H1 (cell line): ENCODE measurements at regions not wholly inside any gene's neighbourhood (a gene's known extent, or its start where the extent isn't known, plus 50 kb on each side); places are given as distances from the start of the nearest gene placed in this dataset.

Source experiments
- CTCF ChIA-PET: fragments of 300-600 bp; sonication (Branson Sonifier 250); formaldehyde crosslinking; loops from one replicate; lab custom pipeline; 2021; ENCODE audit not compliant: partially characterized antibody; lab: Charles Lee
- POLR2A ChIA-PET: fragments of 300-600 bp; sonication (Branson Sonifier 250); formaldehyde crosslinking; loops from one replicate; lab custom pipeline; 2021; ENCODE audit warnings: inconsistent platforms; ENCODE audit not compliant: partially characterized antibody; lab: Charles Lee
- DNase-seq, 2 experiments: peaks; one replicate each; pipeline versions ENCODE4 v3.0.0 to v3.0.0-alpha.2; 2010 to 2022; ENCODE audit warnings: low spot score in 2 of 2, low read depth in 1 of 2, mixed read lengths in 1 of 2
- FAIRE-seq: peaks from 2 replicates; lab custom pipeline; 2011; peaks lifted over from hg19 to GRCh38; lab: Jason Lieb, UNC
- H2AFZ ChIP-seq: 2 replicates; pipeline ENCODE4 v1.8.1; 2012; ENCODE audit warnings: low read length, inconsistent platforms
- H2AK5ac ChIP-seq: 2 replicates; pipeline ENCODE4 v1.6.1; 2013; ENCODE audit warnings: low read depth, low read length
- H2BK120ac ChIP-seq: replicated peaks from 2 replicates; pipeline ENCODE3; 2013; ENCODE audit warnings: low read depth, low read length, inconsistent platforms
- H2BK12ac ChIP-seq: 2 replicates; pipeline ENCODE4 v1.6.1; 2013; ENCODE audit warnings: low read depth, low read length
- H2BK15ac ChIP-seq: 2 replicates; pipeline ENCODE4 v1.6.1; 2013; ENCODE audit warnings: low read length
- H2BK20ac ChIP-seq: 2 replicates; pipeline ENCODE4 v1.6.1; 2013; ENCODE audit warnings: low read length
- H2BK5ac ChIP-seq: 2 replicates; pipeline ENCODE4 v1.6.1; 2013; ENCODE audit warnings: low read depth, low read length
- H3K14ac ChIP-seq: 2 replicates; pipeline ENCODE4 v1.6.1; 2013; ENCODE audit warnings: inconsistent platforms; ENCODE audit not compliant: insufficient read length
- H3K18ac ChIP-seq: 2 replicates; pipeline ENCODE4 v1.6.1; 2013; ENCODE audit warnings: low read length; ENCODE audit errors: extremely low read depth
- H3K23ac ChIP-seq: 2 replicates; pipeline ENCODE4 v1.6.1; 2013; ENCODE audit warnings: inconsistent platforms; ENCODE audit not compliant: insufficient read length
- H3K23me2 ChIP-seq: 2 replicates; pipeline ENCODE4 v1.6.1; 2013; ENCODE audit warnings: low read depth, low read length
- H3K27ac ChIP-seq: 2 replicates; pipeline ENCODE4 v1.6.1; 2011; ENCODE audit warnings: low read depth, low read length, inconsistent platforms
- H3K27me3 ChIP-seq, 4 experiments: replicated peaks in 1 of 4; 1 replicate in 1 of 4; 2 replicates in 3 of 4; pipeline versions ENCODE4 v1.6.1 to v1.8.1; 2011 to 2013; ENCODE audit warnings: low read length in 3 of 4, mild to moderate bottlenecking in 3 of 4, inconsistent platforms in 2 of 4, mixed read lengths in 2 of 4, moderate library complexity in 1 of 4; ENCODE audit not compliant: control insufficient read depth in 3 of 4, insufficient read depth in 3 of 4; ENCODE audit errors: extremely low read depth in 1 of 4
- H3K36me3 ChIP-seq, 4 experiments: 2 replicates each; pipeline versions ENCODE4 v1.6.1 to v1.8.1; 2011 to 2013; ENCODE audit warnings: mild to moderate bottlenecking in 4 of 4, low read length in 3 of 4, moderate library complexity in 2 of 4, control low read depth in 1 of 4, inconsistent platforms in 1 of 4; ENCODE audit not compliant: insufficient read depth in 4 of 4, control insufficient read depth in 2 of 4
- H3K4ac ChIP-seq: replicated peaks from 2 replicates; pipeline ENCODE3; 2013; ENCODE audit warnings: low read length, low read depth, mixed read lengths, inconsistent platforms; ENCODE audit not compliant: insufficient read length
- H3K4me1 ChIP-seq, 4 experiments: replicated peaks in 1 of 4; 1 replicate in 1 of 4; 2 replicates in 3 of 4; pipeline versions ENCODE4 v1.6.1 to v1.8.1; 2011 to 2013; ENCODE audit warnings: low read length in 3 of 4, inconsistent platforms in 2 of 4, mixed read lengths in 1 of 4; ENCODE audit not compliant: insufficient read depth in 4 of 4, control insufficient read depth in 3 of 4
- H3K4me2 ChIP-seq, 2 experiments: 2 replicates each; pipeline versions ENCODE4 v1.6.1 to v1.8.1; 2011 to 2013; ENCODE audit warnings: low read depth in 2 of 2, low read length in 2 of 2, control low read depth in 1 of 2, inconsistent platforms in 1 of 2, mild to moderate bottlenecking in 1 of 2; ENCODE audit not compliant: insufficient read depth in 1 of 2
- H3K4me3 ChIP-seq, 4 experiments: fragments of 200-600, 300-600 bp in 1 of 4; sonication (generic), shearing (Covaris generic), sonication (Bioruptor Twin) in 1 of 4; 2 replicates each; pipeline versions ENCODE4 v1.5.1 to v1.8.1; 2011 to 2016; ENCODE audit warnings: low read length in 4 of 4, low read depth in 3 of 4, control low read depth in 2 of 4, inconsistent platforms in 2 of 4, mild to moderate bottlenecking in 2 of 4, mixed read lengths in 1 of 4, moderate library complexity in 1 of 4; ENCODE audit not compliant: insufficient read depth in 2 of 4; ENCODE audit errors: extremely low read depth in 1 of 4
- H3K56ac ChIP-seq: replicated peaks from 2 replicates; pipeline ENCODE3; 2013; ENCODE audit warnings: low read depth, mild to moderate bottlenecking, mixed read lengths, low read length, inconsistent platforms; ENCODE audit not compliant: insufficient read length
- H3K79me1 ChIP-seq: 2 replicates; pipeline ENCODE4 v1.6.1; 2013; ENCODE audit warnings: low read depth, low read length, control low read depth
- H3K79me2 ChIP-seq, 2 experiments: 2 replicates each; pipeline versions ENCODE4 v1.6.1 to v1.8.1; 2012 to 2013; ENCODE audit warnings: low read length in 2 of 2, mild to moderate bottlenecking in 2 of 2, inconsistent platforms in 1 of 2; ENCODE audit not compliant: insufficient read depth in 2 of 2, control insufficient read depth in 1 of 2
- H3K9ac ChIP-seq, 4 experiments: replicated peaks in 1 of 4; 1 replicate in 1 of 4; 2 replicates in 3 of 4; pipeline versions ENCODE4 v1.6.1 to v1.8.1; 2011 to 2013; ENCODE audit warnings: low read depth in 3 of 4, low read length in 3 of 4, control low read depth in 2 of 4, mild to moderate bottlenecking in 2 of 4, moderate library complexity in 2 of 4, inconsistent platforms in 1 of 4; ENCODE audit errors: extremely low read depth in 1 of 4
- H3K9me3 ChIP-seq, 2 experiments: 2 replicates each; pipeline versions ENCODE4 v1.6.1 to v1.8.1; 2012 to 2013; ENCODE audit warnings: mild to moderate bottlenecking in 2 of 2, moderate library complexity in 2 of 2, control low read depth in 1 of 2, inconsistent platforms in 1 of 2, low read depth in 1 of 2, low read length in 1 of 2, mixed read lengths in 1 of 2; ENCODE audit not compliant: insufficient read depth in 2 of 2
- H4K20me1 ChIP-seq, 2 experiments: replicated peaks in 1 of 2; 2 replicates each; pipeline versions ENCODE3 to v1.8.1; 2011 to 2013; ENCODE audit warnings: inconsistent platforms in 2 of 2, low read length in 2 of 2, mild to moderate bottlenecking in 1 of 2; ENCODE audit not compliant: insufficient read depth in 2 of 2, control insufficient read depth in 1 of 2
- H4K5ac ChIP-seq: 2 replicates; pipeline ENCODE4 v1.6.1; 2013; ENCODE audit warnings: low read length, low read depth, mixed read lengths, inconsistent platforms; ENCODE audit not compliant: insufficient read length
- H4K8ac ChIP-seq: 2 replicates; pipeline ENCODE4 v1.8.0; 2013; ENCODE audit warnings: mild to moderate bottlenecking, moderate library complexity, low read length, inconsistent platforms; ENCODE audit not compliant: insufficient read depth; ENCODE audit errors: extremely low read depth
- H4K91ac ChIP-seq: replicated peaks from 2 replicates; pipeline ENCODE3; 2013; ENCODE audit warnings: low read length, mixed read lengths, inconsistent platforms; ENCODE audit not compliant: insufficient read length
- WGBS, 2 experiments: shearing (Covaris generic) in 1 of 2; methylation state at CpG; one replicate each; pipeline versions ENCODE4 v1.1.6 to v1.1.7; 2013 to 2015; ENCODE audit warnings: low lambda C conversion rate in 2 of 2, mixed read lengths in 2 of 2, inconsistent platforms in 1 of 2, low coverage in 1 of 2, missing lambda C conversion rate in 1 of 2; ENCODE audit not compliant: insufficient replicate concordance in 2 of 2, insufficient coverage in 1 of 2, insufficient read length in 1 of 2; ENCODE audit errors: extremely low coverage in 1 of 2, missing lambda C conversion rate in 1 of 2; 5-methylcytosine and 5-hydroxymethylcytosine counted together

DNA sequence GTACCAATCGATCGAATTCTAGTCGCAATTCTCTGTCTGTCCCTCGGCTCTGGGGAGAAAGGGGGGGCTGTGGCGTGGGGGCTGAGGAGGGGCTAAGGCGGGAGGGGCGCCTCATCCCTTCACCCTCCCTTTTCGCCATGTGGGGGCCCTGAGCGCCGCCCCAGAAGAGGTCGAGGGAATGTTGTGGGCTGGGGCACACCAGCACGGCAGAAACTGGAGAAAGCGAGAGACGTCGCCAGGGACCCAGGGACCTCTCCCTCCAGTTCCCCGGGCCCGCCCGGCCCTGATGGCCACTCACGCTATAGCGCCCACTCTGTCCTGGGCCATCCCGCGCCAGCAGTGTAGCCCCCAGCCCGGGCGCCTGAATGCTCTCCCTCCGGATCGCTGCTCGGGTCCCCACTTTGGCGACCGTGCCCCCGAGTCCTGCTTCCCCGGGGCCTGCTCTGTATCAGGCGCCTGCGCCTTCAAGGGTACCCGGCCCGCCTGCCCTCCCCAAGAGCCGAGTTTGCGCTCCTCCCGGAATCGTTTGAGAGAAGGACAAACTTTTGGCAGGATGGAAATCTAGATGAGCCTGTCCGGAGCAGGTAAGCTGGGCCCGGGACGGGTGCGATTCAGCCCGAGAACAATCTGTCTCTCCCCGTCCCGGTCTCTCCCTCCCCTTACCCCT is 62.6 kb downstream of the SMUG1 start:
- DNase-seq, result peak in 1 of 2 experiments; percentile 75
- 3% methylated on average over 27 of the region's 46 CpGs; no CpG with 5 or more reads in 1 of the 2 experiments for WGBS, 2 experiments
- Histone ChIP-seq H2AFZ (no peak overlapping the region), H3K18ac (no peak overlapping the region; the same call in 1 of the 2 replicates), H3K56ac (no peak overlapping the region), H3K4ac (no peak overlapping the region), H3K4me1 (peaks cover 3 to 18% (median 14%) of the 10 kb centered on the region in 4 experiments), H4K5ac (no peak overlapping the region), H2AK5ac (no peak overlapping the region), H4K91ac (no peak overlapping the region), H3K4me3 (peak overlapping the region; percentile 24 to 68 (median 46); a peak in 7 of 8 replicates), H3K9me3 (no peaks in the 10 kb centered on the region), H3K27ac (no peak overlapping the region), H2BK20ac (no peak overlapping the region), H2BK15ac (no peak overlapping the region), H3K79me1 (no peaks in the 10 kb centered on the region), H3K4me2 (peak overlapping the region; percentile 61 to 93), H4K8ac (no peak overlapping the region), H3K23me2 (peaks cover 3% of the 10 kb centered on the region; the same call in 1 of the 2 replicates), H3K36me3 (no peaks in the 10 kb centered on the region), H3K14ac (no peak overlapping the region), H3K27me3 (peaks cover 71 to 97% (median 90%) of the 10 kb centered on the region in 4 experiments), H3K9ac (no peak overlapping the region), H3K23ac (no peak overlapping the region), H2BK120ac (no peak overlapping the region), H2BK5ac (no peak overlapping the region), H3K79me2 (no peaks in the 10 kb centered on the region), H2BK12ac (no peak overlapping the region), H4K20me1 (peaks cover 3 to 9% of the 10 kb centered on the region in 2 experiments)
- FAIRE-seq, result no peak
- CTCF ChIA-PET, result interaction anchor here (0.6 to 0.9 kb wide), 6 partner anchors 43 to 107 kb away, joined by 3 to 4 read pairs (median 3); no protein-coding TSS in a partner anchor
- POLR2A ChIA-PET, result interaction anchor here (0.7 kb wide), 1 partner anchor 20 kb away, joined by 3 read pairs; no protein-coding TSS in a partner anchor
